ENCODE measurements at regions not wholly inside any gene's neighbourhood (a gene's known extent, or its start where the extent isn't known, plus 50 kb on each side); places are given as distances from the start of the nearest gene placed in this dataset.

- no peak for DNase-seq (ENCODE audit: low spot score)
Measured at GRCh38 chr18:78742218-78742745, 237.3 kb upstream of the SALL3 start.

GRCh38 chr18:78743078-78743477 is 236.5 kb upstream of the SALL3 start:
- DNase-seq (ENCODE audit: low spot score): no peak

- DNase-seq (ENCODE audit: low spot score): no peak
Measured at GRCh38 chr18:78751664-78752063, 228.0 kb upstream of the SALL3 start.

- DNase-seq (ENCODE audit: low spot score): no peak
Measured at GRCh38 chr18:78753240-78753639, 226.4 kb upstream of the SALL3 start.

GRCh38 chr18:78754311-78755043 is 225.1 kb upstream of the SALL3 start:
- no peak for DNase-seq (ENCODE audit: low spot score)

- no peak for DNase-seq (ENCODE audit: low spot score)
Measured at GRCh38 chr18:78757014-78757413, 222.6 kb upstream of the SALL3 start.

GRCh38 chr18:78758496-78758895 is 221.1 kb upstream of the SALL3 start:
- DNase-seq (ENCODE audit: low spot score): no peak

GRCh38 chr18:78762753-78763152 is 216.9 kb upstream of the SALL3 start:
- no peak for DNase-seq (ENCODE audit: low spot score)

GRCh38 chr18:78764544-78764943 is 215.1 kb upstream of the SALL3 start:
- DNase-seq (ENCODE audit: low spot score): no peak

- no peak for DNase-seq (ENCODE audit: low spot score)
Measured at GRCh38 chr18:78765142-78765541, 214.5 kb upstream of the SALL3 start.

- DNase-seq (ENCODE audit: low spot score): no peak
Measured at GRCh38 chr18:78765637-78766281, 213.9 kb upstream of the SALL3 start.

GRCh38 chr18:78766651-78767533 is 212.7 kb upstream of the SALL3 start:
- DNase-seq (ENCODE audit: low spot score): no peak

GRCh38 chr18:78767648-78768071 is 212.0 kb upstream of the SALL3 start:
- no peak for DNase-seq (ENCODE audit: low spot score)

GRCh38 chr18:78768221-78768620 is 211.4 kb upstream of the SALL3 start:
- DNase-seq (ENCODE audit: low spot score): no peak

- DNase-seq (ENCODE audit: low spot score): no peak
Measured at GRCh38 chr18:78768656-78769501, 210.7 kb upstream of the SALL3 start.

- no peak for DNase-seq (ENCODE audit: low spot score)
Measured at GRCh38 chr18:78769502-78770105, 210.0 kb upstream of the SALL3 start.

- DNase-seq (ENCODE audit: low spot score): no peak
Measured at GRCh38 chr18:78770139-78770822, 209.3 kb upstream of the SALL3 start.

GRCh38 chr18:78770823-78771139 is 208.8 kb upstream of the SALL3 start:
- no peak for DNase-seq (ENCODE audit: low spot score)

- no peak for DNase-seq (ENCODE audit: low spot score)
Measured at GRCh38 chr18:78771496-78772359, 207.9 kb upstream of the SALL3 start.

Data from activated CD4-positive, alpha-beta T cell treated with anti-CD3 and anti-CD28 coated beads, Interleukin-2, Interleukin-4, amounts not matched to agents 100 ng/mL and 50 ng/mL, durations not matched to agents 16 hours and 8 hours (primary cell).